Heart left ventricle (tissue), 16 donors: ENCODE measurements at regions not wholly inside any gene's neighbourhood (a gene's known extent, or its start where the extent isn't known, plus 50 kb on each side); places are given as distances from the start of the nearest gene placed in this dataset.

Experiments
- ATAC-seq, 4 donors: fragments of 200-7000 bp; cut with Tn5 transposase; one replicate each; pipeline ENCODE4 v1.9.1; 2020 to 2022; ENCODE audit warnings: moderate library complexity in 4 of 4, mild to moderate bottlenecking in 3 of 4, moderate number of reproducible peaks in 1 of 4
- DNase-seq, 5 donors: peaks; one replicate each; pipeline ENCODE4 v3.0.0-alpha.2; 2020
- H3K27ac ChIP-seq, 12 donors: fragments of 200-600 bp; sonication (generic) in 4 of 12; one replicate each; pipeline versions ENCODE4 v1.5.0 to v1.8.0; 2016 to 2022; ENCODE audit warnings: mild to moderate bottlenecking in 2 of 12
- H3K27me3 ChIP-seq, 9 donors: fragments of 200-600 bp; sonication (generic) in 2 of 9; one replicate each; pipeline versions ENCODE4 v1.5.1 to v1.8.0; 2016 to 2022; ENCODE audit warnings: mild to moderate bottlenecking in 3 of 9
- H3K36me3 ChIP-seq, 9 donors: fragments of 200-600 bp; sonication (generic) in 2 of 9; one replicate each; pipeline versions ENCODE4 v1.5.0 to v1.8.0; 2018 to 2022; ENCODE audit warnings: mild to moderate bottlenecking in 2 of 9
- H3K4me1 ChIP-seq, 12 donors: fragments of 200-600 bp; sonication (generic) in 4 of 12; one replicate each; pipeline versions ENCODE4 v1.5.0 to v1.8.0; 2016 to 2022; ENCODE audit warnings: mild to moderate bottlenecking in 3 of 12
- H3K4me3 ChIP-seq, 12 donors: fragments of 200-600 bp; sonication (generic) in 4 of 12; one replicate each; pipeline versions ENCODE4 v1.5.0 to v1.8.0; 2017 to 2022; ENCODE audit warnings: mild to moderate bottlenecking in 9 of 12, moderate library complexity in 4 of 12
- H3K9me3 ChIP-seq, 12 donors: fragments of 200-600 bp; sonication (generic) in 4 of 12; one replicate each; pipeline versions ENCODE4 v1.5.0 to v1.8.0; 2016 to 2022; ENCODE audit warnings: mild to moderate bottlenecking in 1 of 12
- CTCF ChIP-seq, 12 donors: fragments of 200-600 bp; sonication (generic) in 4 of 12; IDR thresholded peaks; one replicate each; pipeline versions ENCODE4 v1.5.0 to v1.8.0; 2018 to 2022; ENCODE audit warnings: antibody characterized with exemption in 12 of 12, mild to moderate bottlenecking in 5 of 12
- POLR2A ChIP-seq, 2 donors: fragments of 450-650 bp; IDR thresholded peaks; one replicate each; pipeline ENCODE4 v1.6.1; 2017; ENCODE audit warnings: antibody characterized with exemption in 2 of 2, mild to moderate bottlenecking in 2 of 2, moderate library complexity in 2 of 2
- WGBS, 4 donors: extraction: QIAGEN DNeasy Blood & Tissue Kit in 2 of 4; methylation state at CpG; one replicate each; pipeline versions ENCODE4 v1.1.5 to v1.1.7; 2013 to 2018; 5-methylcytosine and 5-hydroxymethylcytosine counted together
- intact Hi-C, 10 donors: fragments of 100-400 bp; cut with DNase I; formaldehyde crosslinking; loops; one replicate each; pipeline versions ENCODE4 v1.11.1 to v1.14.2; 2022
- donor health status: ischemic (EF 13 %, LVEDD 7.1; RV severe dilation, severe dysfunction).
- donor health status: healthy with polysubstance abuse.
- donor health status: DM: no; HTN: yes; CAD: no.
- donor health status: DM: no; HTN: no; CAD: no.
- donor health status: ischemic (EF 25% LVEDD 6.9; RV normal size, moderate dysfunction).
- donor health status: ischemic (EF 25% LVEDD 5.7; RV mildly dilated, moderate dysfunction).
- donor health status: healthy.
- donor health status: DM: yes; HTN: yes; CAD: no.
- donor health status: ischemic (EF 35%, LVEDD 5.7; RV mildly dilated, moderate dysfunction).
- donor health status: nonischemic (EF 11% LVEDD 7.7; RV severe dilation, severe dysfunction).
- donor health status: DM: yes; HTN: yes; CAD: no.
- donor health status: PGD.
- donor health status: ischemic (EF 29% LVEDD 5.4; RV normal size, mild dysfunction).
- donor health status: nonischemic (EF 23%, LVEDD 6.1; RV moderate dilation, normal function).

GRCh38 chrX:116827063-116827462 lies 364.3 kb upstream of the CT83 start:
- Histone ChIP-seq H3K36me3 (no peaks in the 10 kb centered on the region), H3K9me3 (no peaks in the 10 kb centered on the region), H3K27me3 (no peaks in the 10 kb centered on the region), H3K4me1 (no peaks in the 10 kb centered on the region), H3K4me3 (no peak overlapping the region), H3K27ac (no peak overlapping the region)
- TF ChIP-seq POLR2A (IDR thresholded peaks at IDR 0.05), result no peak
- no peak for TF ChIP-seq CTCF (IDR thresholded peaks at IDR 0.05)
- ATAC-seq (no peak), DNase-seq (no peak)
- intact Hi-C loops, result no loop called here
- 49 to 75% (median 68%) methylated on average over 4 of the region's 4 CpGs for WGBS, 4 donors

- Histone ChIP-seq H3K4me1 (no peaks in the 10 kb centered on the region), H3K9me3 (no peaks in the 10 kb centered on the region), H3K27me3 (no peaks in the 10 kb centered on the region), H3K36me3 (no peaks in the 10 kb centered on the region), H3K4me3 (no peak overlapping the region), H3K27ac (no peak overlapping the region)
- 21 to 57% (median 55%) methylated on average over 1 of the region's 1 CpG for WGBS, 4 donors
- DNase-seq (no peak), ATAC-seq (no peak)
- TF ChIP-seq POLR2A (IDR thresholded peaks at IDR 0.05) (no peak), CTCF (IDR thresholded peaks at IDR 0.05) (no peak)
- intact Hi-C loops, result no loop called here
Measured at GRCh38 chrX:116824785-116825184, 362.0 kb upstream of the CT83 start.

GRCh38 chrX:116823677-116824076 lies 360.9 kb upstream of the CT83 start:
- no peak overlapping the region for H3K27ac ChIP-seq
- H3K4me1 ChIP-seq, result no peaks in the 10 kb centered on the region
- WGBS, 4 donors, result 59 to 76% (median 65%) methylated on average over 2 of the region's 2 CpGs
- no peaks in the 10 kb centered on the region for H3K27me3 ChIP-seq
- intact Hi-C loops, result no loop called here
- ATAC-seq, result no peak
- no peak for DNase-seq
- no peak for TF ChIP-seq POLR2A (IDR thresholded peaks at IDR 0.05)
- TF ChIP-seq CTCF (IDR thresholded peaks at IDR 0.05), result no peak
- H3K4me3 ChIP-seq, result no peak overlapping the region
- no peaks in the 10 kb centered on the region for H3K36me3 ChIP-seq
- no peaks in the 10 kb centered on the region for H3K9me3 ChIP-seq

- Histone ChIP-seq H3K4me3 (no peak overlapping the region), H3K27me3 (no peaks in the 10 kb centered on the region), H3K27ac (no peak overlapping the region), H3K4me1 (no peaks in the 10 kb centered on the region), H3K9me3 (peaks cover 0 to 4% (median 0%) of the 10 kb centered on the region in 12 donors), H3K36me3 (no peaks in the 10 kb centered on the region)
- TF ChIP-seq POLR2A (IDR thresholded peaks at IDR 0.05) (no peak), CTCF (IDR thresholded peaks at IDR 0.05) (no peak)
- WGBS, 4 donors, result 80 to 100% (median 93%) methylated on average over 1 of the region's 1 CpG
- DNase-seq (no peak), ATAC-seq (no peak)
- intact Hi-C loops, result no loop called here
Measured at GRCh38 chrX:116806288-116806802, 343.6 kb upstream of the CT83 start.
